ENCODE measurements at regions not wholly inside any gene's neighbourhood (a gene's known extent, or its start where the extent isn't known, plus 50 kb on each side); places are given as distances from the start of the nearest gene placed in this dataset.

GRCh38 chr5:87787086-87787485, 374.4 kb upstream of the CCNH start:
- TF ChIP-seq CTCF (IDR thresholded peaks at IDR 0.05; ENCODE audit: control extremely low read depth, extremely low read depth, low read depth, missing control alignments) = no peak
- ChIA-PET POLR2A (no interaction called here), CTCF (interaction anchor here (3.3 kb wide), 1 partner anchor 904 kb away, joined by 17 read pairs; no protein-coding TSS in a partner anchor)
- no peak for DNase-seq (ENCODE audit: extremely low spot score)

GRCh38 chr5:87786471-87786870, 373.7 kb upstream of the CCNH start:
- TF ChIP-seq CTCF (IDR thresholded peaks at IDR 0.05; ENCODE audit: control extremely low read depth, extremely low read depth, low read depth, missing control alignments) = no peak
- no peak for DNase-seq (ENCODE audit: extremely low spot score)
- ChIA-PET CTCF (interaction anchor here (1.7 to 3.3 kb wide), 2 partner anchors 895 to 904 kb away, joined by 3 to 17 read pairs; no protein-coding TSS in a partner anchor), POLR2A (no interaction called here)

GRCh38 chr5:87785554-87786335, 373.0 kb upstream of the CCNH start:
- ChIA-PET POLR2A (no interaction called here), CTCF (interaction anchor here (1.7 to 3.3 kb wide), 2 partner anchors 895 to 905 kb away, joined by 3 to 17 read pairs; no protein-coding TSS in a partner anchor)
- DNase-seq (ENCODE audit: extremely low spot score) = no peak
- TF ChIP-seq CTCF (IDR thresholded peaks at IDR 0.05; ENCODE audit: control extremely low read depth, extremely low read depth, low read depth, missing control alignments) = no peak

GRCh38 chr5:87784879-87785495, 372.3 kb upstream of the CCNH start:
- ChIA-PET POLR2A (no interaction called here), CTCF (interaction anchor here (1.7 kb wide), 1 partner anchor 896 kb away, joined by 3 read pairs; no protein-coding TSS in a partner anchor)
- no peak for DNase-seq (ENCODE audit: extremely low spot score)
- TF ChIP-seq CTCF (IDR thresholded peaks at IDR 0.05; ENCODE audit: control extremely low read depth, extremely low read depth, low read depth, missing control alignments) = no peak

GRCh38 chr5:87784311-87784710, 371.6 kb upstream of the CCNH start:
- TF ChIP-seq CTCF (IDR thresholded peaks at IDR 0.05; ENCODE audit: control extremely low read depth, extremely low read depth, low read depth, missing control alignments) = no peak
- CTCF ChIA-PET = interaction anchor here (4.5 kb wide), 1 partner anchor 907 kb away, joined by 69 read pairs; no protein-coding TSS in a partner anchor
- no peak for DNase-seq (ENCODE audit: extremely low spot score)
- POLR2A ChIA-PET = no interaction called here

- no peak for TF ChIP-seq CTCF (IDR thresholded peaks at IDR 0.05; ENCODE audit: control extremely low read depth, extremely low read depth, low read depth, missing control alignments)
- CTCF ChIA-PET = interaction anchor here (1.1 to 5.4 kb wide), 8 partner anchors 9 to 915 kb away, joined by 4 to 69 read pairs (median 8); no protein-coding TSS in a partner anchor
- DNase-seq (ENCODE audit: extremely low spot score) = no peak
- POLR2A ChIA-PET = no interaction called here
Measured at GRCh38 chr5:87782916-87783315, 370.2 kb upstream of the CCNH start.

All from GM10248 (cell line).